CD4-positive, CD25-positive, alpha-beta regulatory T cell (primary cell): ENCODE measurements at regions not wholly inside any gene's neighbourhood (a gene's known extent, or its start where the extent isn't known, plus 50 kb on each side); places are given as distances from the start of the nearest gene placed in this dataset.
A peak's percentile ranks its signal among the peaks of the same experiment; 100 is the strongest.

Source experiments
- ATAC-seq, 2 donors: fragments of 150-1000 bp; cut with Tn5 transposase; one replicate each; pipeline ENCODE4 v1.10.0; 2021; ENCODE audit warnings: low read depth in 2 of 2, moderate number of reproducible peaks in 2 of 2, moderate library complexity in 1 of 2
- DNase-seq, 3 donors: peaks; one replicate each; pipeline versions ENCODE4 v3.0.0 to v3.0.0-alpha.2; 2012 to 2022; ENCODE audit warnings: mixed read lengths in 1 of 3
- H3K27ac ChIP-seq: one replicate; pipeline ENCODE4 v1.7.0; 2013; ENCODE audit warnings: mild to moderate bottlenecking, low read length; ENCODE audit not compliant: insufficient read depth, poor library complexity, severe bottlenecking
- H3K27me3 ChIP-seq: one replicate; pipeline ENCODE4 v1.7.0; 2013; ENCODE audit warnings: low read length; ENCODE audit not compliant: control insufficient read depth, insufficient read depth
- H3K36me3 ChIP-seq: one replicate; pipeline ENCODE4 v1.7.0; 2013; ENCODE audit warnings: mild to moderate bottlenecking, low read length, moderate library complexity; ENCODE audit not compliant: control insufficient read depth, insufficient read depth
- H3K4me1 ChIP-seq: 2 replicates; pipeline ENCODE4 v1.7.0; 2013; ENCODE audit warnings: mild to moderate bottlenecking, low read length; ENCODE audit not compliant: insufficient read depth, control insufficient read depth, poor library complexity, severe bottlenecking
- H3K4me3 ChIP-seq: one replicate; pipeline ENCODE4 v1.7.0; 2013; ENCODE audit warnings: low read depth, mild to moderate bottlenecking, low read length, moderate library complexity
- H3K9me3 ChIP-seq, 2 experiments: 1 replicate in 1 of 2; 2 replicates in 1 of 2; pipeline ENCODE4 v1.7.0; 2013; ENCODE audit warnings: low read length in 2 of 2, mild to moderate bottlenecking in 1 of 2, moderate library complexity in 1 of 2; ENCODE audit not compliant: control insufficient read depth in 2 of 2
- H3K27ac Mint-ChIP-seq, 3 donors: one replicate each; pipeline ENCODE4 v1.8.0; 2020 to 2022; ENCODE audit warnings: mild to moderate bottlenecking in 3 of 3, mixed read lengths in 3 of 3, moderate library complexity in 2 of 3
- H3K27me3 Mint-ChIP-seq: one replicate; pipeline ENCODE4 v1.8.0; 2022; ENCODE audit warnings: mild to moderate bottlenecking, mixed read lengths
- H3K36me3 Mint-ChIP-seq: one replicate; pipeline ENCODE4 v1.8.0; 2020; ENCODE audit warnings: mixed read lengths
- H3K4me1 Mint-ChIP-seq, 4 donors: one replicate each; pipeline ENCODE4 v1.8.0; 2020 to 2022; ENCODE audit warnings: mixed read lengths in 4 of 4, mild to moderate bottlenecking in 1 of 4
- H3K4me3 Mint-ChIP-seq, 4 donors: one replicate each; pipeline ENCODE4 v1.8.0; 2020 to 2022; ENCODE audit warnings: mild to moderate bottlenecking in 4 of 4, mixed read lengths in 4 of 4, moderate library complexity in 3 of 4
- H3K9me3 Mint-ChIP-seq, 7 donors: one replicate each; pipeline ENCODE4 v1.8.0; 2020 to 2022; ENCODE audit warnings: mixed read lengths in 7 of 7, mild to moderate bottlenecking in 3 of 7, moderate library complexity in 2 of 7

GRCh38 chr6:142685852-142686506 is 259.0 kb downstream of the HIVEP2 start:
- Histone ChIP-seq H3K36me3 (no peaks in the 10 kb centered on the region), H3K4me1 (no peaks in the 10 kb centered on the region), H3K4me3 (no peak overlapping the region), H3K9me3 (no peaks in the 10 kb centered on the region), H3K27me3 (no peaks in the 10 kb centered on the region), H3K27ac (no peak overlapping the region)
- DNase-seq (no peak), ATAC-seq (no peak)
- no peaks in the 10 kb centered on the region for H3K9me3 Mint-ChIP-seq
- H3K27ac Mint-ChIP-seq = peak overlapping the region in 1 of 3 donors; percentile 40
- no peak overlapping the region for H3K4me3 Mint-ChIP-seq
- H3K36me3 Mint-ChIP-seq = no peaks in the 10 kb centered on the region
- H3K27me3 Mint-ChIP-seq = no peaks in the 10 kb centered on the region
- H3K4me1 Mint-ChIP-seq = peaks cover 0 to 2% (median under 1%) of the 10 kb centered on the region in 4 donors

GRCh38 chr6:142686507-142686887 is 258.5 kb downstream of the HIVEP2 start:
- Mint-ChIP-seq H3K4me1 (no peaks in the 10 kb centered on the region), H3K27ac (peak overlapping the region in 1 of 3 donors; percentile 40), H3K36me3 (no peaks in the 10 kb centered on the region), H3K9me3 (no peaks in the 10 kb centered on the region), H3K4me3 (no peak overlapping the region), H3K27me3 (no peaks in the 10 kb centered on the region)
- ATAC-seq (no peak), DNase-seq (no peak)
- Histone ChIP-seq H3K4me3 (no peak overlapping the region), H3K27me3 (no peaks in the 10 kb centered on the region), H3K36me3 (no peaks in the 10 kb centered on the region), H3K4me1 (no peaks in the 10 kb centered on the region), H3K27ac (no peak overlapping the region), H3K9me3 (no peaks in the 10 kb centered on the region)

GRCh38 chr6:142692942-142693341 is 252.0 kb downstream of the HIVEP2 start:
- no peak overlapping the region for H3K27ac ChIP-seq
- no peak overlapping the region for H3K4me3 ChIP-seq
- Mint-ChIP-seq H3K27ac (peak overlapping the region in 1 of 3 donors; percentile 85), H3K9me3 (no peaks in the 10 kb centered on the region), H3K36me3 (no peaks in the 10 kb centered on the region), H3K4me1 (peaks cover 0 to 12% (median 5%) of the 10 kb centered on the region in 4 donors), H3K4me3 (no peak overlapping the region), H3K27me3 (no peaks in the 10 kb centered on the region)
- H3K36me3 ChIP-seq = no peaks in the 10 kb centered on the region
- no peaks in the 10 kb centered on the region for H3K27me3 ChIP-seq
- no peaks in the 10 kb centered on the region for H3K9me3 ChIP-seq
- DNase-seq (peak; percentile 49 to 55 (median 54)), ATAC-seq (peak; percentile 65 to 72)
- H3K4me1 ChIP-seq = no peaks in the 10 kb centered on the region

DNA sequence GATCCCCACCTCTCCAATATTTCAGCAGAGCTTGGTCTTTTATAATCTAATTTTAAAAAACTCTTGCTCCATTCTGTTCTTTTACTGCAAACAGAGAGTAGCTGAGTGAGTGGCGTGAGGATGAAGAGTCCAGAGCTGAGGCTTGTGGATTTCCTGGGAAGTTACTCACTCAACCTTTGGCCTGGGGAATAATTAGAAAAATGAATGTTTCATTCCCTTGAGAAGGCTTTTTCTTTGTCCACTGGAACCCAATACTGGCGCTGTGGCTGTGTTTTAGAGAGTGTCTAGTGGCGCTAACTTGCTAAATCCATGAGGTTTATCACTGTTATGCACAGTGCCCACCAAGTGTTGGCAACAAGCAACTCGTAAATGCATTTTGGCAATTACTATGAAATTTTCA is 251.5 kb downstream of the HIVEP2 start:
- Histone ChIP-seq H3K27me3 (no peaks in the 10 kb centered on the region), H3K4me3 (no peak overlapping the region), H3K4me1 (no peaks in the 10 kb centered on the region), H3K9me3 (no peaks in the 10 kb centered on the region), H3K27ac (no peak overlapping the region), H3K36me3 (no peaks in the 10 kb centered on the region)
- H3K36me3 Mint-ChIP-seq = no peaks in the 10 kb centered on the region
- no peaks in the 10 kb centered on the region for H3K27me3 Mint-ChIP-seq
- no peak overlapping the region for H3K4me3 Mint-ChIP-seq
- ATAC-seq (no peak), DNase-seq (no peak)
- peaks cover 0 to 12% (median 5%) of the 10 kb centered on the region in 4 donors for H3K4me1 Mint-ChIP-seq
- no peaks in the 10 kb centered on the region for H3K9me3 Mint-ChIP-seq
- no peak overlapping the region for H3K27ac Mint-ChIP-seq

- no peak for DNase-seq
- Mint-ChIP-seq H3K4me1 (peaks cover 0 to 12% (median 5%) of the 10 kb centered on the region in 4 donors), H3K27me3 (peaks cover 3% of the 10 kb centered on the region), H3K36me3 (no peaks in the 10 kb centered on the region), H3K9me3 (no peaks in the 10 kb centered on the region), H3K4me3 (no peak overlapping the region), H3K27ac (peak overlapping the region in 2 of 3 donors; percentile 6 to 31)
- no peak overlapping the region for H3K4me3 ChIP-seq
- no peak for ATAC-seq
- H3K36me3 ChIP-seq = no peaks in the 10 kb centered on the region
- no peaks in the 10 kb centered on the region for H3K4me1 ChIP-seq
- H3K9me3 ChIP-seq = no peaks in the 10 kb centered on the region
- no peaks in the 10 kb centered on the region for H3K27me3 ChIP-seq
- no peak overlapping the region for H3K27ac ChIP-seq
Observed at GRCh38 chr6:142694054-142694453, 250.9 kb downstream of the HIVEP2 start.

- H3K27me3 Mint-ChIP-seq = peaks cover 4% of the 10 kb centered on the region
- no peaks in the 10 kb centered on the region for H3K9me3 ChIP-seq
- H3K36me3 ChIP-seq = no peaks in the 10 kb centered on the region
- no peaks in the 10 kb centered on the region for H3K4me1 ChIP-seq
- no peaks in the 10 kb centered on the region for H3K9me3 Mint-ChIP-seq
- DNase-seq (no peak), ATAC-seq (no peak)
- H3K27me3 ChIP-seq = no peaks in the 10 kb centered on the region
- no peak overlapping the region for H3K4me3 ChIP-seq
- H3K36me3 Mint-ChIP-seq = no peaks in the 10 kb centered on the region
- H3K27ac ChIP-seq = no peak overlapping the region
- H3K4me3 Mint-ChIP-seq = no peak overlapping the region
- peaks cover 0 to 12% (median 5%) of the 10 kb centered on the region in 4 donors for H3K4me1 Mint-ChIP-seq
- no peak overlapping the region for H3K27ac Mint-ChIP-seq
Observed at GRCh38 chr6:142695016-142695415, 250.0 kb downstream of the HIVEP2 start.

GRCh38 chr6:142696123-142697000 is 248.6 kb downstream of the HIVEP2 start:
- DNase-seq = no peak
- ATAC-seq = no peak
- no peaks in the 10 kb centered on the region for H3K36me3 ChIP-seq
- H3K4me3 ChIP-seq = no peak overlapping the region
- H3K27me3 ChIP-seq = no peaks in the 10 kb centered on the region
- no peak overlapping the region for H3K27ac ChIP-seq
- Mint-ChIP-seq H3K4me3 (no peak overlapping the region), H3K36me3 (no peaks in the 10 kb centered on the region), H3K27me3 (peaks cover 4% of the 10 kb centered on the region), H3K9me3 (no peaks in the 10 kb centered on the region), H3K27ac (no peak overlapping the region), H3K4me1 (peaks cover 0 to 12% (median 5%) of the 10 kb centered on the region in 4 donors)
- no peaks in the 10 kb centered on the region for H3K4me1 ChIP-seq
- no peaks in the 10 kb centered on the region for H3K9me3 ChIP-seq
